ENCODE measurements at regions not wholly inside any gene's neighbourhood (a gene's known extent, or its start where the extent isn't known, plus 50 kb on each side); places are given as distances from the start of the nearest gene placed in this dataset.

- no peak for TF ChIP-seq SNRNP70 (optimal IDR thresholded peaks at IDR 0.05; ENCODE audit: low read depth, low read length)
- no peak for TF ChIP-seq SETDB1 (IDR thresholded peaks at IDR 0.05; ENCODE audit: low read length)
- no peak for TF ChIP-seq ZNF778 (CRISPR knock-in tag; IDR thresholded peaks at IDR 0.05)
- TF ChIP-seq EZH2 (IDR thresholded peaks at IDR 0.05; ENCODE audit: borderline replicate concordance, low read depth, low read length), result no peak
- TF ChIP-seq JUND (IDR thresholded peaks at IDR 0.05; ENCODE audit: borderline replicate concordance, low read depth, low read length), result no peak
- no peak for TF ChIP-seq JUND (tag; IDR thresholded peaks at IDR 0.05; ENCODE audit: borderline replicate concordance, low read depth, low read length)
- TF ChIP-seq ZNF592 (IDR thresholded peaks at IDR 0.05), result no peak
- no peak for TF ChIP-seq ZZZ3 (IDR thresholded peaks at IDR 0.05)
- no peak for TF ChIP-seq POLR2AphosphoS5 (IDR thresholded peaks at IDR 0.05; ENCODE audit: control insufficient read depth, insufficient read depth, low read depth, low read length)
- no peak for TF ChIP-seq HCFC1 (IDR thresholded peaks at IDR 0.05; ENCODE audit: low read depth, low read length)
- TF ChIP-seq CTCF (IDR thresholded peaks at IDR 0.05 in 2 of 3, conservative IDR thresholded peaks at IDR 0.05 in 1 of 3; ENCODE audit: insufficient read depth in 2 of 3, low read depth in 1 of 3, low read length in 3 of 3), result no peak
Measured at GRCh38 chr13:107367258-107367657, 799.3 kb upstream of the ARGLU1 start.

Measured in K562 (cell line).